Pons (tissue), 1 donor: ENCODE measurements at regions not wholly inside any gene's neighbourhood (a gene's known extent, or its start where the extent isn't known, plus 50 kb on each side); places are given as distances from the start of the nearest gene placed in this dataset.
"Not testable (repeated sequence)": the region's sequence is repeated elsewhere in the genome, so short reads cannot be mapped to it uniquely, and the experiment has no call there.

Source experiments
- DNase-seq: peaks from one replicate; pipeline ENCODE4 v3.0.0-alpha.2; 2016; ENCODE audit warnings: low spot score

- no peak for DNase-seq
Measured at GRCh38 chr5:174444479-174445188, 279.7 kb upstream of the MSX2 start.

DNA sequence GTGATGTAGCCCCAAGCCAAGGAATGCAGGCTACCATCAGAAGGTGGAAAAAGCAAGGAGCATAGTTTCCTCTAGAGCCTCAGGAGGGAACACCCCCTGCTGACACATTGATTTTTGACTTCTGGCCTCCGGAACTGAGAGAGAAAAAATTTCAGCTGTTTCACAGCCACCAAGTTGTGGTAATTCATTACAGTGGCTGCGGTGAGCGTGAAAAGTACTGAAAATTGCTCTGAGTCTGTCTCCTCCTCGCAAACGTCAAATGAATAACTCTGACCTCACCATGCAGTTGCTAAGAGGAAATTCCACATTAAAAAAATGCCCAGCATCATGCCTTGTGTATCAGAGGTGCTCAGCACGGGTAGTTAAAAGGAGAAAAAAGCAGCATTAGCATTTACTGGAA, 277.9 kb upstream of the MSX2 start:
- DNase-seq, result no peak

GRCh38 chr5:174446988-174447387, 277.4 kb upstream of the MSX2 start:
- no peak for DNase-seq

GRCh38 chr5:174448041-174448440, 276.3 kb upstream of the MSX2 start:
- DNase-seq, result no peak

DNA sequence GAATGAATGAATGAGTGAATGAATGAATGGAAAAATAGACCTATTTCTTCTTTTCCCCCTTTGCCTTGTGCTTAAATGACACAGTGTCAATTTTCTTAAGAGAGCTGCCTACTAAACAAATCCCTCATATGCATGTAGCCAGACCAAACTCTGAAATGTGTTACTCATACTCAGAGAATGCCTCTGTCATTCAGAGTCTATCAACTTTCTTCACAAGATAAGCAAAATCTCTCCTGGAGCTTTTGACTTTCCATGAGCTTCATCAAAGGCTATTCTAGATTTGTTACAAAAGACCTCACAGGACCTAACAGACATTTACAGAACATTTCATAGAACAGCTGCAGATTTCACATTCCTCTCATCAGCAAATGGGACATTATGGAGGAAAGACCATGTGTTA, 275.7 kb upstream of the MSX2 start:
- DNase-seq, result no peak

DNA sequence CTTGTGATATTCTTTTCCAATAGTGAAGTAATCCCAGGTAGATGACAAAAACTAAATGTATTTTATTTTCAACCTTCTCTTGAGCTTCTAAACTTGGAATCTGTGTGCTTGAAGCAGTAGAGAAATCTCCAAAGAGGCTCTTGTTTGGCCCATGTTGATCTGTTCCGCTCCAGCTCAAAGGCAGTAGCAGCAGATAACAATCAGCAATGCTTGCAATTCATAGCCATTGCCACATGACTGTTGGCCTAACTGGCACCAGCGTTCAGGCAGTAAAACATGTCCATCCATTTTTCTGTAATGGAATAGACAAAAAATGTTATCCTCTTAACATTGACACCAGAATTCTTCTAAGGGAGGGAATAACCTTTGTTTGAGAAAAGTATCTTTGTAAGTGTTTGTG, 270.7 kb upstream of the MSX2 start:
- peak; percentile 52 for DNase-seq

- no peak for DNase-seq
Measured at GRCh38 chr5:174454464-174454863, 269.9 kb upstream of the MSX2 start.

- no peak for DNase-seq
Measured at GRCh38 chr5:174454890-174455289, 269.5 kb upstream of the MSX2 start.

DNA sequence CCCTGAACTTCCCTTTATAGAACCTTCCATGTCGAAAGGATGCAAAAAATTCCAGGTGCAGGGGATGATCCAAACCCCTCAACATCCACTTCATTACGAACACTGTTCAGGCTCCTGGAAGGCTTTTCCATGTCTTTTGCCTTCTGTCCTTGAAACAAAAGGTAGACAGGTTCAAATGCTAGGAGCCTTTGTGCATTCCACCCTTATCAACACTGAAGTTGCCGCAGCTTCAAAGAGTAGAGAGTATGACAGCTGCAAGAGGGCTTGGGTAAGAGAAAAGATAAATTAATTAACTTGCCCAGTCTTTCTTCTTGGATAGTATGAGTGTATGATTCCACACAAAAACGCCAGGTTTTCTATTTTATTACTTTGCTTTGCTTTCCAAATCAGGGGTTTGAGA, 269.1 kb upstream of the MSX2 start:
- DNase-seq, result no peak

DNA sequence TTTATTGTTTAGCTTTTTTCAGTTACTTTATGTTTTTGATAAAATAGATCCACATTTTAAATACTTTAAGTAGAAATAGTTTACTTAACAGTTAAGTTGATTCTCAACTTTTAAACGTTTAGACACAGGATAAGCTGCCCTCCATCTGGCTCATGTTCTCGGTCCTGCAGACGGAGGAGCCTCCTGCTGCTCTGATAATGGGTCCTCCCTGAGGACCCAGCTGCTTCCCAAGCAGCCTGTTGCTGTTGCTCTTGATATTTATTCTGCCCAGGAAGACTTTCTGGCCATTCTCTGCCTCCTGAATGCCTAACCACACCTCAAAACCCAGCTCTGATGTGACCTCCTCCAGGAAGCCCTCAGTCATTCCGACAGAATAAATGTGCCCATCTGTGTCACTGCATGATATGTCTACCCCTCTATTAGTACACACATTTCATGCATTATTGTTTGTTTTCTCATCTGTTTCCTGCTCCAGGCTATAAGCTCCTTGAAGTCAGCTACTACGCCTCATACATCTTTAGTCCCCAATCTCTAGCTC, 267.2 kb upstream of the MSX2 start:
- DNase-seq, result no peak

DNA sequence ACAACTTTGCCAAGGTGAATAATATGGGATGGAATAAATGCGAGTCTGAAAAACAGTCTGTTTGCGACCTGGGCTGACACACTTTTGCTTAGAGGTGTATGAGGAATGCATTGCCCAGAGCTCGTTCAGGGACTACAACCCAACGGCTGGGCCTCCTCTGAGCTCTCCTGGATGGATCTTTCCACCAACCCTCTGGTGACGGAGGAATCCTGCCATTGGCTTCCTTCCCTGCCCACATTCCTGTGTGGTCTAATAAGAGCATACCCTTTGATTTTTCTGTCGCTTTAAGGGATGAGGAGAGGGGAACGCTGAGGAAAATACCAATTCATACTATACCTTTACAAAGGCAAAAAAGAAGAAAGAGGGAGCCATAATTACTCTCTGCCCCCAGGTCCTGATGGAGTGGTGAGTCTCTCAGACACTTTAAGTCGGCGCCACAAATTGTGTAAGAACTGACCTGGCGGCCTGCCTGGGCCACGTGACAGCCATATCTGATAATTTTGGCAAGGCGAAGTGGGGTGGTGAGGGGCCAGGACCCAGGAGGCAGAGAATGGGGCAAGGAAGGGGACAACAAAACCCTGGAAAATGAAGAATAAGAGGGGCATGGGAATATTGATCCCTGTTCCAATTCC, 265.2 kb upstream of the MSX2 start:
- DNase-seq, result no peak

GRCh38 chr5:174459832-174460448, 264.4 kb upstream of the MSX2 start:
- no peak for DNase-seq

DNA sequence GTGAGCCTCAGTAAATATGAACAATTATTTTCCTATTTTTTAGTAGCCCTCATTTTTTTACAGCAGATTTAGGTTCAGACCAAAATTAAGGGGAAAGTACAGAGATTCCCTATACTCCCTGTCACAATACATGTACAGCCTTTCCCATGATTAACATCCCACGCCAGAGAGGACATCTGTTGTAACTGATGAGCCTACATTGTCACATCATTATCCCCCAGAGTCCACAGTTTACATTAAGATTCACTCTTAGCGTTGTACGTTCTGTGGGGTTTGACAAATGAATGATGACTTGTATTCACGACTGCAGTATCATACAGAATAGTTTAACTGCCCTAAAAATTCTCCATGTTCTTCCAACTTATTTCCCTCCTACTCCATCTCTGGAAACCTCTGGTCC, 262.3 kb upstream of the MSX2 start:
- DNase-seq, result no peak

DNA sequence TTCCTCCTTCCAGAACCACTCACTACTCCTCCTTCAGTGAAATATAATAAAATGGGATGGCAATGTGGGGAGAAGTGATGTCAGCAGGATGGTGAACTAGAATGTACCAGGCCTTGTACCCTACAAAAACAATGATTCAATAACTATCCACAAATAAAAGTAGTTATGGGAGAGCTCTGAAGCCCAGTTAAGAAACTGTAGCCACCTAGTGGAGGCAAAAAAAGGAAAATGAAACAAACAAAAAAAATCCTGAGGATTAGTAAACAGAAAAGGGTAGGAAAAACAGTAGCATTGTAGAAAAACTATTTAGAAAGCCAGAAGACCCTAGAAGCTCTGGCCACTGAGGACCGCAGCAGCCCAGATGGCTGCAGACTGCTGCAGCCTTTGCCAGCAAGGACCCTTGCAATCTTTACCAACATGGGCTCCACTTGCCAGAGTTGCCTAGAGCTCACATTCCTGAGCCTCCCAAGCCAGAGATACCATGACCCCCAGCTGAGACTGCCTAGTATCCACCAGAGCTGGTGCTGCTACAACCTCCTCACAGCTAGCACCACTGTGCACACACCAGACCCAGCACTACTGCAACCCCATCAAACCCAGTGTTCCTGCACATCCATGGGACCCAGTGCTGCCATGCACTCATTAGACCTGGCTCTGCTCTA, 259.7 kb upstream of the MSX2 start:
- no peak for DNase-seq

- DNase-seq, result not testable (repeated sequence)
Measured at GRCh38 chr5:174471528-174471927, 252.9 kb upstream of the MSX2 start.

GRCh38 chr5:174472956-174473355, 251.4 kb upstream of the MSX2 start:
- DNase-seq, result no peak

GRCh38 chr5:174476001-174476400, 248.4 kb upstream of the MSX2 start:
- not testable (repeated sequence) for DNase-seq

GRCh38 chr5:174479325-174479724, 245.1 kb upstream of the MSX2 start:
- DNase-seq, result no peak

DNA sequence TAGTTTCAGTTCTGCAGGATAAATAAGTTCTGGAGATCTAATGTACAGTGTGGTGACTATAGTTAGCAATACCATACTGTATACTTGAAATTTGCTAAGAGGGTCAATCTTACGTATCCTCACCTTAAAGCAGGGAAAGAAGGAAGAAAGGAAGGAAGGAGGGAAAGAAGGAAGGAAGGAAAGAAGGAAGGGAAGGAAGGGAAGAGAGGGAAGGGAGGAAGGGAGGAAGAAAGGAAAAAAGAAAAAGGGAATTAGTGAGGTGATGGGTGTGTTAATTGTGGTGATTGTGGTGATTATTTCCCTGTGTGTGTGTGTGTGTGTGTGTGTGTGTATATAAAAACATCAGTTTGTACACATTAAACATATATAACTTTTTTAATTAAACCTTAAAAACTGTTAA, 242.6 kb upstream of the MSX2 start:
- DNase-seq, result no peak

DNA sequence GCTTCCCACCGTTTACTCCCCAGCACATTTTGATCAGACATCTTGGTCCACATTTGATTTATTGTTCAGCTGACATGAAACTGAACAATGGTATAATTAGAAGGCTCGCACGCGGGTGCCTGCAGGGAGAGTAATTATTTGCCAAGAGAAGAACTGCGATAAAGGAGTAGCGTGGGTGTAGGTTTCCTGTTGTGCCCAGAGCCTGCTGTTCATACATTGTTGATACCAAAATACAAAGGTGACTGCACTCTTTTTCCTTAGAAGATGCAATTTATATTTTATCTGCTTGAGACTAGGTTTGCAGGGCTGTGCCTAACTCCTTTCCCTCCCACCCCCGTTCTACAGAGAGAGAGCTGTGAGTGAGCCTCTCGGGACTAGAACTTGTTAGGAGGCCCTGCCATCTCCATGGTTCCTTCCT, 241.8 kb upstream of the MSX2 start:
- DNase-seq, result no peak

DNA sequence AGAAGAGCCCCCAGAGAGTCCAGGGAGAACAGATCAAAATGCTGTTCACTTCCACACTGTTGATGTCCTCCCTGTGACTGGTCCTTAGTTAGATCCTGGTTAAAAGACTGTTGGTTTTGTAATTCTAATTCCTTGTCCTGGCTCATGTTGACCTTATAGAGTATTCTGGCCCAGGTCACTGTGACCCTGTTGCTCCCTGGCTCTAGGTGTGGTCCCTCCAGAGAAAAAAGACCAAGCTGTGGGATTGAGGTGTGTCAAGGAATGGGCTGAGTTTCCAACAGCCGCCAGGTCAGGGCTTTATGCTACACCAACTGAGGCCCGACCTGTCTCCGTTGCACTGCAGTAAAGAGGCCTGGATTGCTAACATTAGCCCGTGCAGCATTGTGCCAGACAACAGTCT, 241.0 kb upstream of the MSX2 start:
- no peak for DNase-seq

- no peak for DNase-seq
Measured at GRCh38 chr5:174489215-174489614, 235.2 kb upstream of the MSX2 start.
